ENCODE measurements at regions not wholly inside any gene's neighbourhood (a gene's known extent, or its start where the extent isn't known, plus 50 kb on each side); places are given as distances from the start of the nearest gene placed in this dataset.

- Histone ChIP-seq H3K4me1 (no peaks in the 10 kb centered on the region), H3K36me3 (no peaks in the 10 kb centered on the region), H3K27ac (no peak overlapping the region), H3K9me3 (peaks cover 0 to 14% of the 10 kb centered on the region in 2 donors), H3K27me3 (no peaks in the 10 kb centered on the region), H3K4me3 (no peak overlapping the region)
- intact Hi-C loops (cut with DNase I), result no loop called here
- no peak for TF ChIP-seq CTCF (IDR thresholded peaks at IDR 0.05)
- DNase-seq (no peak), ATAC-seq (no peak)
Measured at GRCh38 chr16:79697562-79698112, 97.1 kb upstream of the MAF start.

- Histone ChIP-seq H3K27ac (no peak overlapping the region), H3K4me3 (no peak overlapping the region), H3K4me1 (no peaks in the 10 kb centered on the region), H3K36me3 (no peaks in the 10 kb centered on the region), H3K9me3 (peaks cover 0 to 18% of the 10 kb centered on the region in 2 donors), H3K27me3 (no peaks in the 10 kb centered on the region)
- no peak for DNase-seq
- no peak for ATAC-seq
- TF ChIP-seq CTCF (IDR thresholded peaks at IDR 0.05), result no peak
- intact Hi-C loops (cut with DNase I), result no loop called here
Measured at GRCh38 chr16:79691007-79691406, 90.5 kb upstream of the MAF start.

GRCh38 chr16:79690159-79690558 lies 89.6 kb upstream of the MAF start:
- peaks cover 0 to 18% of the 10 kb centered on the region in 2 donors for H3K9me3 ChIP-seq
- no peaks in the 10 kb centered on the region for H3K36me3 ChIP-seq
- no peak overlapping the region for H3K27ac ChIP-seq
- no peak for TF ChIP-seq CTCF (IDR thresholded peaks at IDR 0.05)
- DNase-seq, result no peak
- no peaks in the 10 kb centered on the region for H3K27me3 ChIP-seq
- intact Hi-C loops (cut with DNase I), result no loop called here
- no peak for ATAC-seq
- no peak overlapping the region for H3K4me3 ChIP-seq
- no peaks in the 10 kb centered on the region for H3K4me1 ChIP-seq

- intact Hi-C loops (cut with DNase I), result no loop called here
Measured at GRCh38 chr16:79687249-79688130, 87.0 kb upstream of the MAF start.

More at GRCh38 chr16:79687249-79688130, 87.0 kb upstream of the MAF start:
- Histone ChIP-seq H3K27ac (no peak overlapping the region), H3K9me3 (peaks cover 0 to 2% of the 10 kb centered on the region in 2 donors), H3K27me3 (no peaks in the 10 kb centered on the region), H3K4me3 (no peak overlapping the region), H3K36me3 (no peaks in the 10 kb centered on the region), H3K4me1 (no peaks in the 10 kb centered on the region)
- ATAC-seq, result no peak
- TF ChIP-seq CTCF (IDR thresholded peaks at IDR 0.05), result no peak
- DNase-seq, result no peak

Data from left lung (tissue), 4 donors.